B cell (primary cell): ENCODE measurements at regions not wholly inside any gene's neighbourhood (a gene's known extent, or its start where the extent isn't known, plus 50 kb on each side); places are given as distances from the start of the nearest gene placed in this dataset.

Source experiments
- ATAC-seq: fragments of 200-7000 bp; cut with Tn5 transposase; one replicate; pipeline ENCODE4 v1.10.0; 2021; ENCODE audit warnings: low read depth, mild to moderate bottlenecking, moderate number of reproducible peaks, moderate library complexity
- CTCF ChIA-PET: fragments of 350-600 bp; sonication (Branson Sonifier 250); formaldehyde crosslinking; loops from one replicate; lab custom pipeline; 2021; ENCODE audit warnings: antibody characterized with exemption, inconsistent platforms; lab: Charles Lee
- POLR2A ChIA-PET: fragments of 350-600 bp; sonication (Branson Sonifier 250); formaldehyde crosslinking; loops from one replicate; lab custom pipeline; 2021; ENCODE audit warnings: antibody characterized with exemption; lab: Charles Lee
- DNase-seq: peaks from one replicate; pipeline ENCODE4 v3.0.0; 2013
- H2AFZ ChIP-seq: 2 replicates; pipeline ENCODE4 v1.6.1; 2012; ENCODE audit warnings: mild to moderate bottlenecking, low read depth, low read length; ENCODE audit not compliant: insufficient read depth, poor library complexity, severe bottlenecking
- H3K27ac ChIP-seq, 2 donors: 1 replicate in 1 of 2; 2 replicates in 1 of 2; pipeline ENCODE4 v1.5.1; 2012 to 2013; ENCODE audit warnings: low read length in 2 of 2, mild to moderate bottlenecking in 2 of 2, moderate library complexity in 1 of 2
- H3K27me3 ChIP-seq, 4 experiments: fragments of 200-600 bp in 1 of 4; sonication (generic) in 1 of 4; replicated peaks in 1 of 4; 1 replicate in 2 of 4; 2 replicates in 2 of 4; pipeline versions ENCODE4 v1.6.1 to v1.7.0; 2013 to 2016; ENCODE audit warnings: low read length in 3 of 4, mild to moderate bottlenecking in 2 of 4, mixed read lengths in 1 of 4, moderate library complexity in 1 of 4; ENCODE audit not compliant: insufficient read depth in 4 of 4, control insufficient read depth in 3 of 4; ENCODE audit errors: control extremely low read depth in 1 of 4
- H3K36me3 ChIP-seq, 2 experiments: replicated peaks in 1 of 2; 1 replicate in 1 of 2; 2 replicates in 1 of 2; pipeline versions ENCODE4 v1.6.1 to v1.7.1; 2013; ENCODE audit warnings: low read length in 1 of 2; ENCODE audit not compliant: insufficient read depth in 2 of 2, control insufficient read depth in 1 of 2; ENCODE audit errors: control extremely low read depth in 1 of 2, extremely low read depth in 1 of 2
- H3K4me1 ChIP-seq, 2 donors: fragments of 200-600 bp in 1 of 2; sonication (generic) in 1 of 2; 1 replicate in 1 of 2; 2 replicates in 1 of 2; pipeline versions ENCODE4 v1.5.1 to v1.6.1; 2013 to 2017; ENCODE audit warnings: low read length in 2 of 2; ENCODE audit not compliant: control insufficient read depth in 2 of 2, insufficient read depth in 2 of 2
- H3K4me2 ChIP-seq: replicated peaks from 2 replicates; pipeline ENCODE3; 2012; ENCODE audit warnings: mild to moderate bottlenecking, low read depth, low read length; ENCODE audit not compliant: poor library complexity, severe bottlenecking
- H3K4me3 ChIP-seq, 5 experiments: fragments of 200-600 bp in 1 of 5; sonication (generic) in 1 of 5; 1 replicate in 3 of 5; 2 replicates in 2 of 5; pipeline versions ENCODE4 v1.5.1 to v1.7.0; 2011 to 2016; ENCODE audit warnings: low read length in 4 of 5, mild to moderate bottlenecking in 4 of 5, low read depth in 2 of 5, control low read depth in 1 of 5, moderate library complexity in 1 of 5; ENCODE audit not compliant: insufficient read depth in 1 of 5; ENCODE audit errors: control extremely low read depth in 1 of 5, extremely low read depth in 1 of 5
- H3K79me2 ChIP-seq: fragments of 200-600 bp; sonication (generic); one replicate; pipeline ENCODE4 v1.6.0; 2016; ENCODE audit warnings: low read length; ENCODE audit not compliant: control insufficient read depth, insufficient read depth
- H3K9ac ChIP-seq: fragments of 200-600 bp; sonication (generic); 2 replicates; pipeline ENCODE4 v1.6.1; 2017; ENCODE audit warnings: mild to moderate bottlenecking, low read length, moderate library complexity
- H3K9me3 ChIP-seq, 3 donors: one replicate each; pipeline versions ENCODE4 v1.6.1 to v1.7.1; 2013; ENCODE audit warnings: low read length in 2 of 3; ENCODE audit not compliant: control insufficient read depth in 2 of 3, insufficient read depth in 1 of 3; ENCODE audit errors: control extremely low read depth in 1 of 3
- H4K20me1 ChIP-seq: 2 replicates; pipeline ENCODE4 v1.6.0; 2012; ENCODE audit warnings: mild to moderate bottlenecking, low read length; ENCODE audit not compliant: insufficient read depth, control insufficient read depth, poor library complexity, severe bottlenecking
- H3K27ac Mint-ChIP-seq: one replicate; pipeline ENCODE4 v1.8.0; 2021; ENCODE audit warnings: mixed read lengths
- H3K27me3 Mint-ChIP-seq: one replicate; pipeline ENCODE4 v1.8.0; 2021; ENCODE audit warnings: mixed read lengths
- H3K4me1 Mint-ChIP-seq: one replicate; pipeline ENCODE4 v1.8.0; 2021; ENCODE audit warnings: mixed read lengths
- H3K4me3 Mint-ChIP-seq: one replicate; pipeline ENCODE4 v1.8.0; 2021; ENCODE audit warnings: mixed read lengths
- H3K9me3 Mint-ChIP-seq: one replicate; pipeline ENCODE4 v1.8.0; 2022; ENCODE audit warnings: mixed read lengths; ENCODE audit not compliant: insufficient read depth
- CTCF ChIP-seq: fragments of 200-600 bp; IDR thresholded peaks from one replicate; pipeline ENCODE4 v1.8.0; 2022; ENCODE audit warnings: antibody characterized with exemption, mild to moderate bottlenecking
- EZH2 ChIP-seq: IDR thresholded peaks from 2 replicates; pipeline ENCODE4 v1.6.1; 2012; ENCODE audit warnings: borderline replicate concordance, low read depth, mild to moderate bottlenecking, moderate library complexity, low read length; ENCODE audit not compliant: insufficient read depth, poor library complexity, severe bottlenecking
- WGBS: methylation state at CpG from one replicate; pipeline ENCODE4 v1.1.5; 2013; ENCODE audit warnings: missing lambda C conversion rate; ENCODE audit not compliant: insufficient coverage; 5-methylcytosine and 5-hydroxymethylcytosine counted together
- intact Hi-C: fragments of 100-400 bp; cut with micrococcal nuclease; formaldehyde crosslinking; loops from one replicate; pipeline ENCODE4 v1.10.0; 2022

- Histone ChIP-seq H4K20me1 (no peaks in the 10 kb centered on the region), H3K4me1 (no peaks in the 10 kb centered on the region), H3K36me3 (no peaks in the 10 kb centered on the region), H3K4me3 (no peak overlapping the region), H3K79me2 (no peaks in the 10 kb centered on the region), H3K9me3 (peaks cover 0 to 4% (median 2%) of the 10 kb centered on the region in 3 donors), H3K4me2 (no peak overlapping the region), H3K27me3 (no peaks in the 10 kb centered on the region), H3K27ac (no peak overlapping the region), H3K9ac (no peak overlapping the region), H2AFZ (no peak overlapping the region)
- WGBS, result no CpG with 5 or more reads among the region's 5 CpGs
- ChIA-PET CTCF (no interaction called here), POLR2A (no interaction called here)
- H3K27ac Mint-ChIP-seq, result no peak overlapping the region
- ATAC-seq (no peak), DNase-seq (no peak)
- intact Hi-C loops, result no loop called here
- peaks cover 2% of the 10 kb centered on the region for H3K4me1 Mint-ChIP-seq
- H3K9me3 Mint-ChIP-seq, result peaks cover under 1% of the 10 kb centered on the region
- H3K4me3 Mint-ChIP-seq, result no peak overlapping the region
- TF ChIP-seq EZH2 (no peak), CTCF (no peak)
- H3K27me3 Mint-ChIP-seq, result no peaks in the 10 kb centered on the region
These were observed 782.0 kb upstream of the ALCAM start for GRCh38 chr3:104584682-104585081.

DNA sequence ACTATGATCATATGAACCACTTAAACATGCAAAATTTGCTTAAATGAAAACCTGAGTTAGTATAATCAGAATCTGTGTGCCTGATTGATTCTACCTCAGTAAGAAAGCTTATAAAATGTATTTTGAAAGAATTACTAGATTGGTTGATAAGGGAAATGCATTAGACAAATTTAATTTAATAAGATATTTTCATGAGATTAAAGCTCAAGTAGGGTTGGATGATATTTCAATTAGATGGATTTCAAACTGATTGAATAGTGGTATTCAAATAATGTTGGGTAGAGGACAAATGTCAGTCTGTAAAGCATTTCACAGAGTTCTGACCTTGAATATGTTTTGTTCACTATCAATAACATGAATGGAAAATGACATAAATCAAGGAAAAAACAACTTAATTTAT lies 780.4 kb upstream of the ALCAM start:
- Mint-ChIP-seq H3K27me3 (no peaks in the 10 kb centered on the region), H3K9me3 (no peaks in the 10 kb centered on the region), H3K4me3 (no peak overlapping the region), H3K27ac (no peak overlapping the region), H3K4me1 (peaks cover 2% of the 10 kb centered on the region)
- Histone ChIP-seq H3K9ac (no peak overlapping the region), H3K4me1 (no peaks in the 10 kb centered on the region), H3K36me3 (no peaks in the 10 kb centered on the region), H2AFZ (no peak overlapping the region), H4K20me1 (no peaks in the 10 kb centered on the region), H3K27me3 (no peaks in the 10 kb centered on the region), H3K9me3 (peaks cover 0 to 3% (median 0%) of the 10 kb centered on the region in 3 donors), H3K4me2 (no peak overlapping the region), H3K4me3 (no peak overlapping the region), H3K79me2 (no peaks in the 10 kb centered on the region), H3K27ac (no peak overlapping the region)
- CTCF ChIA-PET, result no interaction called here
- intact Hi-C loops, result no loop called here
- POLR2A ChIA-PET, result no interaction called here
- no peak for DNase-seq
- TF ChIP-seq CTCF (no peak), EZH2 (no peak)
- no peak for ATAC-seq
